Panc1 (cell line): ENCODE measurements at regions not wholly inside any gene's neighbourhood (a gene's known extent, or its start where the extent isn't known, plus 50 kb on each side); places are given as distances from the start of the nearest gene placed in this dataset.
A peak's percentile ranks its signal among the peaks of the same experiment; 100 is the strongest.

ENCODE experiments used
- ATAC-seq: fragments of 200-7000 bp; cut with Tn5 transposase; 2 replicates; pipeline ENCODE4 v1.9.1; 2020; ENCODE audit warnings: mild to moderate bottlenecking, moderate library complexity
- BruUV-seq: library from RNA; stranded (reverse); fragments of 400-500 nt; replicated peaks from 2 replicates; lab custom pipeline; 2021; lab: Mats Ljungman, UMichigan
- CTCF ChIA-PET: fragments of 300-600 bp; sonication (Branson Sonifier 250); formaldehyde crosslinking; loops from one replicate; lab custom pipeline; 2022; ENCODE audit warnings: antibody characterized with exemption; lab: Charles Lee
- POLR2A ChIA-PET: fragments of 300-600 bp; sonication (Branson Sonifier 250); formaldehyde crosslinking; loops from one replicate; lab custom pipeline; 2022; ENCODE audit warnings: antibody characterized with exemption; lab: Charles Lee
- DNase-seq: peaks from one replicate; pipeline ENCODE4 v3.0.0-alpha.2; 2010; ENCODE audit warnings: low read depth, low spot score
- H3K27ac ChIP-seq: 2 replicates; pipeline ENCODE4 v1.5.1; 2011; ENCODE audit warnings: mild to moderate bottlenecking, low read length, inconsistent platforms
- H3K27me3 ChIP-seq: fragments of 200-500 bp; sonication (Bioruptor generic); 2 replicates; pipeline ENCODE4 v1.6.0; 2014; ENCODE audit warnings: low read length, inconsistent platforms; ENCODE audit not compliant: control insufficient read depth, insufficient read depth
- H3K36me3 ChIP-seq: fragments of 200-500 bp; sonication (Bioruptor generic); 2 replicates; pipeline ENCODE4 v1.5.1; 2014; ENCODE audit warnings: inconsistent platforms, mild to moderate bottlenecking, low read length, moderate library complexity; ENCODE audit not compliant: control insufficient read depth, insufficient read depth
- H3K4me1 ChIP-seq: 2 replicates; pipeline ENCODE4 v1.5.1; 2011; ENCODE audit warnings: inconsistent platforms, mild to moderate bottlenecking, low read length, moderate library complexity; ENCODE audit not compliant: control insufficient read depth, insufficient read depth
- H3K4me3 ChIP-seq, 2 experiments: 2 replicates each; pipeline ENCODE4 v1.5.1; 2011 to 2012; ENCODE audit warnings: low read depth in 2 of 2, low read length in 2 of 2, mild to moderate bottlenecking in 2 of 2, inconsistent platforms in 1 of 2, moderate library complexity in 1 of 2
- H3K9me3 ChIP-seq: fragments of 200-500 bp; sonication (Bioruptor generic); 2 replicates; pipeline ENCODE4 v1.5.1; 2014; ENCODE audit warnings: low read depth, mild to moderate bottlenecking, inconsistent platforms, low read length, moderate library complexity; ENCODE audit not compliant: control insufficient read depth, insufficient read depth
- POLR2AphosphoS5 ChIP-seq: IDR thresholded peaks from 2 replicates; pipeline ENCODE4 v1.6.1; 2012; ENCODE audit warnings: mild to moderate bottlenecking, low read depth, low read length, moderate library complexity
- SIN3A ChIP-seq: IDR thresholded peaks from 2 replicates; pipeline ENCODE4 v1.6.1; 2012; ENCODE audit warnings: low read depth, mild to moderate bottlenecking, low read length, moderate library complexity, borderline replicate concordance; ENCODE audit not compliant: insufficient read depth
- TCF7L2 ChIP-seq: IDR thresholded peaks from 2 replicates; pipeline ENCODE4 v1.6.1; 2011; ENCODE audit warnings: mild to moderate bottlenecking, low read depth, low read length, inconsistent platforms
- in situ Hi-C: cut with HindIII; loops from 2 replicates; pipeline ENCODE4 v1.10.0; 2016; ENCODE audit warnings: low sequenced_read_pairs, low pct_unique_long_range_greater_than_20kb
- intact Hi-C: fragments of 100-400 bp; cut with micrococcal nuclease; formaldehyde crosslinking; loops from one replicate; pipeline ENCODE4 v1.10.0; 2022; ENCODE audit not compliant: unreplicated experiment
- TF ChIP-seq, protein P1 (sequence below), 2 experiments: IDR thresholded peaks; 2 replicates each; pipeline ENCODE4 v1.6.1; 2011 to 2012; ENCODE audit warnings: low read depth in 2 of 2, control low read depth in 1 of 2, low read length in 1 of 2, mild to moderate bottlenecking in 1 of 2, moderate library complexity in 1 of 2; ENCODE audit not compliant: insufficient read depth in 1 of 2
- TF ChIP-seq, protein P2 (sequence below): fragments of 450-650 bp; IDR thresholded peaks from 2 replicates; pipeline ENCODE4 v1.5.1; 2017; ENCODE audit warnings: mild to moderate bottlenecking

- Histone ChIP-seq H3K4me3 (no peak overlapping the region), H3K27ac (peak overlapping the region; percentile 76), H3K36me3 (no peaks in the 10 kb centered on the region), H3K9me3 (no peaks in the 10 kb centered on the region; the same call in none of the 2 replicates), H3K27me3 (no peaks in the 10 kb centered on the region), H3K4me1 (peaks cover 31% of the 10 kb centered on the region)
- ATAC-seq (peak; percentile 72; the same call in 1 of the 2 replicates), DNase-seq (no peak)
- intact Hi-C loops (no loop called here), in situ Hi-C loops (no loop called here)
- TF ChIP-seq, protein P1, sequence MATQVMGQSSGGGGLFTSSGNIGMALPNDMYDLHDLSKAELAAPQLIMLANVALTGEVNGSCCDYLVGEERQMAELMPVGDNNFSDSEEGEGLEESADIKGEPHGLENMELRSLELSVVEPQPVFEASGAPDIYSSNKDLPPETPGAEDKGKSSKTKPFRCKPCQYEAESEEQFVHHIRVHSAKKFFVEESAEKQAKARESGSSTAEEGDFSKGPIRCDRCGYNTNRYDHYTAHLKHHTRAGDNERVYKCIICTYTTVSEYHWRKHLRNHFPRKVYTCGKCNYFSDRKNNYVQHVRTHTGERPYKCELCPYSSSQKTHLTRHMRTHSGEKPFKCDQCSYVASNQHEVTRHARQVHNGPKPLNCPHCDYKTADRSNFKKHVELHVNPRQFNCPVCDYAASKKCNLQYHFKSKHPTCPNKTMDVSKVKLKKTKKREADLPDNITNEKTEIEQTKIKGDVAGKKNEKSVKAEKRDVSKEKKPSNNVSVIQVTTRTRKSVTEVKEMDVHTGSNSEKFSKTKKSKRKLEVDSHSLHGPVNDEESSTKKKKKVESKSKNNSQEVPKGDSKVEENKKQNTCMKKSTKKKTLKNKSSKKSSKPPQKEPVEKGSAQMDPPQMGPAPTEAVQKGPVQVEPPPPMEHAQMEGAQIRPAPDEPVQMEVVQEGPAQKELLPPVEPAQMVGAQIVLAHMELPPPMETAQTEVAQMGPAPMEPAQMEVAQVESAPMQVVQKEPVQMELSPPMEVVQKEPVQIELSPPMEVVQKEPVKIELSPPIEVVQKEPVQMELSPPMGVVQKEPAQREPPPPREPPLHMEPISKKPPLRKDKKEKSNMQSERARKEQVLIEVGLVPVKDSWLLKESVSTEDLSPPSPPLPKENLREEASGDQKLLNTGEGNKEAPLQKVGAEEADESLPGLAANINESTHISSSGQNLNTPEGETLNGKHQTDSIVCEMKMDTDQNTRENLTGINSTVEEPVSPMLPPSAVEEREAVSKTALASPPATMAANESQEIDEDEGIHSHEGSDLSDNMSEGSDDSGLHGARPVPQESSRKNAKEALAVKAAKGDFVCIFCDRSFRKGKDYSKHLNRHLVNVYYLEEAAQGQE (IDR thresholded peaks at IDR 0.05; ENCODE audit: insufficient read depth in 1 of 2, low read depth in 2 of 2, low read length in 1 of 2) = no peak; a peak in 1 of 4 replicates
- no peak for TF ChIP-seq POLR2AphosphoS5
- no peak for TF ChIP-seq TCF7L2
- TF ChIP-seq SIN3A = no peak
- TF ChIP-seq, protein P2, sequence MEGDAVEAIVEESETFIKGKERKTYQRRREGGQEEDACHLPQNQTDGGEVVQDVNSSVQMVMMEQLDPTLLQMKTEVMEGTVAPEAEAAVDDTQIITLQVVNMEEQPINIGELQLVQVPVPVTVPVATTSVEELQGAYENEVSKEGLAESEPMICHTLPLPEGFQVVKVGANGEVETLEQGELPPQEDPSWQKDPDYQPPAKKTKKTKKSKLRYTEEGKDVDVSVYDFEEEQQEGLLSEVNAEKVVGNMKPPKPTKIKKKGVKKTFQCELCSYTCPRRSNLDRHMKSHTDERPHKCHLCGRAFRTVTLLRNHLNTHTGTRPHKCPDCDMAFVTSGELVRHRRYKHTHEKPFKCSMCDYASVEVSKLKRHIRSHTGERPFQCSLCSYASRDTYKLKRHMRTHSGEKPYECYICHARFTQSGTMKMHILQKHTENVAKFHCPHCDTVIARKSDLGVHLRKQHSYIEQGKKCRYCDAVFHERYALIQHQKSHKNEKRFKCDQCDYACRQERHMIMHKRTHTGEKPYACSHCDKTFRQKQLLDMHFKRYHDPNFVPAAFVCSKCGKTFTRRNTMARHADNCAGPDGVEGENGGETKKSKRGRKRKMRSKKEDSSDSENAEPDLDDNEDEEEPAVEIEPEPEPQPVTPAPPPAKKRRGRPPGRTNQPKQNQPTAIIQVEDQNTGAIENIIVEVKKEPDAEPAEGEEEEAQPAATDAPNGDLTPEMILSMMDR = no peak
- BruUV-seq = no TSS peak
- POLR2A ChIA-PET = no interaction called here
- CTCF ChIA-PET = no interaction called here
Measured at GRCh38 chr5:123754908-123755307, 242.9 kb downstream of the CSNK1G3 start.

DNA sequence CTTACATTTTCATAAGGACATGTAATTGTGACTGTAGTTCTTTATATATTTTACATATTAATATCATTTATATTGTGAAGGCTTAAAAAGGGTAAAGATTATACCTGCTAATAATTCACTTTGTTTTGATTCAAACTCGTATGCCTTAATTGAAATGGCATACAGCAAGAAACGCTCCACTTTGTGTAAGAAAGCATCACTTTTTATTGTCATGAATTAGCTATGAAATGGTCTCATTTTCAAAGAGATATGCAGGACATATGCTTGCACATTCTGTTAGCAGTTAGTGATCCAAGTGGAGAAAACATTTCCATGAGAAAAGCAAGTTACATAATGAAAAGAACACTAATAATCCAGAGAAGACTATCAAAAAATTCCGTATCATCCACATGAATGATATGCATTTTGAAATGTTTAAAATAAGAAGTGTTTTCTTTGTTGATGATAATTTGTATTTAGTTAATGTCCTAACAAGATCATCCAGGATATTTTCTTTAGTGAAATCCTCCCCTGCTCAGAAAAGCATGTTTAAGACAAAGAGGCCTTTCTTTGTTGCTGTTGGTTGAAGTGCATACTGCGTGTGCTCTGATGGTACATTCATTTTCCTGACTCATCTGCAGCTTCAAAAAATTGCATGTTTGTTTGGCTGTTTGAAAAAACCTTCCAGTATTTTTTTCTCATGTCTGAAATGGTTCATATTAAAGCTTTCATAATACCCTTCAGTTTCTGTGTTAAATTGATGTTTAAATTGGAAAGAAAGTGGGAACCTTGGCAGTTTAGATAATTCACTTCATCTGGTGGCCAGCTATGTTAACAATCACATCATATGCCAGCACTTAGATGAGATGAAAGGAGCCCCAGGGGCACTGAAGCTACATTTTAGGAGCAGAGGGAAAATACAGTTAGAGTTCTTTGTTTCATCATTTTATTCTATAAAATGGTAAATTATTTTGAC, 242.2 kb downstream of the CSNK1G3 start:
- H3K4me3 ChIP-seq = no peak overlapping the region
- intact Hi-C loops = no loop called here
- POLR2A ChIA-PET = no interaction called here
- ATAC-seq (peak; percentile 50; the same call in 1 of the 2 replicates), DNase-seq (no peak)
- CTCF ChIA-PET = no interaction called here
- H3K27ac ChIP-seq = peak overlapping the region; percentile 76
- peaks cover 31% of the 10 kb centered on the region for H3K4me1 ChIP-seq
- in situ Hi-C loops = no loop called here
- H3K36me3 ChIP-seq = no peaks in the 10 kb centered on the region; the same call in 1 of the 2 replicates
- H3K27me3 ChIP-seq = no peaks in the 10 kb centered on the region
- no TSS peak for BruUV-seq
- no peaks in the 10 kb centered on the region; the same call in none of the 2 replicates for H3K9me3 ChIP-seq
- TF ChIP-seq, protein P1 (IDR thresholded peaks at IDR 0.05; ENCODE audit: insufficient read depth in 1 of 2, low read depth in 2 of 2, low read length in 1 of 2) = no peak
- TF ChIP-seq TCF7L2 (0 out of 2 replicates have a peak, but pooled peaks have one; percentile 29), SIN3A (no peak)
- TF ChIP-seq, protein P2 = no peak
